ENCODE measurements at regions not wholly inside any gene's neighbourhood (a gene's known extent, or its start where the extent isn't known, plus 50 kb on each side); places are given as distances from the start of the nearest gene placed in this dataset.

- DNase-seq, result no peak
Measured at GRCh38 chr10:121070275-121071070, 219.3 kb downstream of the WDR11 start.

DNA sequence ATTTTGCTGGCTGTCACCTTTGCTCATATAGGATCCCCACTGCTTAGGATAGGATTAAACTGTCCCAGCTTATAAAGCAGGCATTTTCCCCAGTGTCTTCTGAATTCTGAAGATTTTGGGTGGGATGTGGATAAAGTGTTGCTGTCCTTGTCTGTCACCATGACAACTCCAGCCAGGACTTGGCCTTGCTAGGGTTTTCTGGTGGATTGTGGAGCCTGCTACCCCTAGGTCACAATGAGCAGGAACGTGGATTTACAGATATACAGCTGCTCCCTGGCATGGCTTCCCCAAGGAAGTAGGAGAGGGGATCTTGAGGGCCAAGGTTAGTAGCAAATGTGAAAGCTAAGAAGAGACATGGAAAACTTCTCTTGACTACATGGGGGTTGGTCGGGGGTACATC is 220.7 kb downstream of the WDR11 start:
- no peak for DNase-seq

- DNase-seq, result no peak
Measured at GRCh38 chr10:121073728-121074127, 222.6 kb downstream of the WDR11 start.

DNA sequence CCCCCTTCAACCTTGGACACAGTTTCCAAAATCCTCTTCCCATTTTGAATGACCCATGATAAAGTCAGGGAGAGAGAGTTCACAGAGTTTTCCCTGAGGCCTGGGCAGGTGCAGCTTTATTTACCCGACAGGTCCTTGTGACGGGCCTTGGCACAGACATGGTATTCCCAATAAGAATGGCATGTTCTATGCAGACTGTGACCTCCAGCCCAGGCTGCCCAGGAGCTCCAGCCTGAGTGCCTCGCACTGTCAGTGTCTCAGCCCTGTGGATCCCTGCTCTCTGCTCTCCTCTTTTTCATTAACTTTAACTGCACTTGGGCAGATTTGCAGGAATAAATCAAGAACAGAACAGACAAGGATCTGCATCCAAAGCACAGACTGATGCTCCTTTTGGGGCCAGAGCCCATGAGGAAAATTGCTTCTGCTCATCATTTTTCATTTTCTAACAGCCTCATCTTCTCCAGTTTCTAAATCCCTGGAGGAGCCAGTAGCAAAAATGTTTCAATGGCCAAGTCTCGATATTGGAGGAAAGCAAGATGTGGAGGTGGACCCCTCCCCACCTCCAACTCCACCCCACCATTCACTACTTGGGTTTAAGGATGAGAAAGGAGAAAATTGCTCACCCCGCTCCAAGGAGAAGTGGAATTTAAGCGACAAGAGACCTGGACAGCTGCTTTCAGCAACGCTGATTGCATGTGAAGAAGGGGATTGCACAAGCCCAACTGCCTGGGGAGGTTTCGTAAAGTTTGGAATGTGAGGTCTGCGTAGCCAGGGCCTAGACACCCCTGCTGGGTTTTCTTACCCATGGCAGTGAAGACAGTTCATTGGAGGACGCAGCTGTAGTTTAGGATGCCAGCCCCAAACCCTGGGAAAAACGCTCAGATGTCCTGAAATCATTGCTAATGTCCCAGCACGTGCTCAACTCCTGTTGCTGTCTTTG is 225.9 kb downstream of the WDR11 start:
- no peak for DNase-seq

GRCh38 chr10:121078036-121078435 is 226.9 kb downstream of the WDR11 start:
- DNase-seq, result no peak

DNA sequence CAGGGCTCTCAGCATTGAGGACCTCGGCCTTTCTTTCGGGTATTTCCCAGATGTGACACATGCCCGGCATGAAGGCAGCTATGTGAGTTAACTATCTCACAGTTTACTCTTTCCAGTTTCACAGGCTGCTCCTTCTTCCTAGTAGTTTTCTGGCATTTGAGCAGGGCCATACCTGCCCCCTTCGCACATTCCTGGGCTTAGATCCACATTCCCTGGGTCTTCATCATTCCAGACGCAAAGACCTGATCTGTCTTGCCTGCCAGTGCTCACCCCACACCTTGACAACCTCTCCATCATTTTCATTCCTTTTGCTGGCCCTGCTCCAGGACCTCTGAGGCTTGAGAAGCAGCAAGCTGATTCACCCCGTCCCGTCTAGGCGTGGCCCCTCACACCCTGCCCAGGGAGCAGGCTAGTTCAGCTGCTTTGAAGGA is 227.5 kb downstream of the WDR11 start:
- no peak for DNase-seq

DNA sequence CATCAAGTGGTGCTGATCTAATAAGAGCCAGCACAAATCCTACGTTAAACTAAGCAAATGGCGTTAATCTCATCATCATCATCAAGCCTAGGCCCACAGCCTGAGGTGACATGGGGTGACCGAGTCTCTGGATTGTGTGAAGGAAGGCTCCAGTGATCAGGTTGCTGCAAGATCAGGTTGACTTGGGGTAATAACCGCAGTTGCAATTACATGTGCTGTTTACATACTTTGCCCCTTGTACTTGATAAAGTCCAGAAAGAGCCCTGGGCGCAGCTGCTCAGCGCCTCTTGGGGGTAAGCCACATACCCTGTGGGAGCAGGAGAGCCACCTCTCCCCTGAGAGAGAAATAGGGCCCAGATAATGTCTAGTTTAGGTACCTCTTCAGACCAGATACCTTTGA is 228.1 kb downstream of the WDR11 start:
- no peak for DNase-seq

- DNase-seq, result no peak
Measured at GRCh38 chr10:121080281-121080891, 229.2 kb downstream of the WDR11 start.

DNA sequence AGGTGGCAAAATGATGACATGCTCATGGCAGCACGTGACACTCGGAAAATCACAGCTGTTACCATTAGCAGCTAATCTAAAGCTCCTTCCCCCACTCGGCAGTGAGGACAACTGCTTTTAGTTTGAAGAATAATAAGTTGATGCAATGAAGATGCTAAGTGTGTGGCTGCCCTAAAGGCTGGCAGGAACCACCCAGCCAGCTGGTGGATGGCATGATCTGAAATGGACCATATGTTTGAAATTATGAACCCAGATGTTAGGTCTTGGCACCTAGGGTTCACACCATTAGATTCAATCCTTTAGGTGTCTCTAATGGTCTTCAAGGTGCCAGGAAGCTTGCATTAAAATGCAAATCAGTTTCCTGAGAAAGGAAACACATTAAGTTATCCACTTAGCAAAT is 230.1 kb downstream of the WDR11 start:
- no peak for DNase-seq

GRCh38 chr10:121082984-121083383 is 231.8 kb downstream of the WDR11 start:
- DNase-seq, result no peak

- DNase-seq, result peak in 22 of 51 donors; percentile 6 to 78 (median 48)
Measured at GRCh38 chr10:121084016-121084674, 233.0 kb downstream of the WDR11 start.

DNA sequence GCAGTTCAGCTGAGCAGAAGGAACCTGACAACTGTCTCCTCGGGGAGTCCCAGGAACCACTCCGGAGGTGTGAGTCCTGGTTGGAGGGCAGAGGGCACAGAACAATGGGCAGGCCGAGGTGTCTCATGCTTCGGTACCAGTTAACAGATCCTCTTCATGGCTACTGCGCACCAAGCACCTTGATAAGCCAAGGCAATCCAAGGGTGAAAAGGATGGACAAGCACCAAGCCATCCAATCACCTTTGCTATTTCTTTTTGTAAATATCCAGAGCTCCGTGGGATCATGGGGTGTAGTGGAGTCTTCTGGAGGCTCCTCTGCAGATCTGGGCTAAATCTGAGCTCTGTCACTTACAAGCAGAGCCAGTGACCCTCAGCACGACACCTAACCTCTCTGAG is 233.5 kb downstream of the WDR11 start:
- peak in 17 of 51 donors; percentile 13 to 78 (median 52) for DNase-seq

DNA sequence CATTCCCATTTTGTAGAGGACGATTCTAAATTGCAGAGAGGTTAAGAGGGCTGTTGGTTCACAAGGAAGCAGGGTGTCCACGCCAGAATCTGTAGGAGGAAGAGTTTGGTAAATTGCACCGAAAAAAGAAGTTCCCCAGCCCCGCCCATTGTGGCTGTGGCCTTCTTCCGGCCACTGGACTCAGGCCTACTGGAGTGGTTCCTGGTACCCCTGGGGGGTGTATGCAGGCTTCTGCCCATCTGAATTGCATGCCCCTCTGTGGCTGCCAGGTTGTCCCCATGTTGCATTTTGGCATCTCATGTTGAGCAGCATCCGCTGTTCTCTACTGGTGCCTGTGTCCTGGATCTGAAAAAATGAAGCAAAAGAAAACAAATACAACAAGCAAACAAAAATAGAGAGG is 234.2 kb downstream of the WDR11 start:
- DNase-seq, result peak in 14 of 51 donors; percentile 12 to 36 (median 25)

DNA sequence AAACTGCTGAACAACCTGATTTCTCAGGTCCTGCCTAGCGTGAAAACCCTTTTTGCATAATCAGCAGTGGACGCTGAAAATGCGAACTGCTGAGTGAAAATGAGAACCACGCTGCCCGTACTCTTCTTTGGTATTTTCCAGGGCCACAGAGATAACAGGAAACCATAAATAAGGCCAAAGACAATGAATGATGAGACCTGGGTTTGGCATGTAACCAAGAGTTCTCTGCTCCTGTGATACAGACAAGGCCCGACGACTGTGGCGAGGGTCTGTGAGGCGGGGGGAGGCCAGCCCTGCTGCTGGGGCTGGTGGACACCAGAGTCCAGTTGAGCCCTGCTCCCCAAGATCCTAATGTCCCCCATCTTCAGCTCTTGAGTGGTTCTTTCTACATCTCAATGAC is 236.0 kb downstream of the WDR11 start:
- DNase-seq, result no peak

DNA sequence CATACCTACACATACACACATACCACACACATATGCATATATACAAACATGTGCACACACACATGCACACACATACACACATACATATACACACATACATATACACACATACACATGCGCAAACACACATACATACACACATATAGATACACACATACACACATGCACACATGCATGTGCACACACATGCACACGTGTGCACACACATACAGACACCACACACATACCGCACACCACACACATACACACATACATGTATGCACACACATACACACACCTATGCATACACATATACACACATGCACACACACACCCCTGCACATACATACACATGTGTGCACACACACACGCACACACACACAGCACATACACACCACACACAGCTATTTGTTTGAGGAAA is 236.5 kb downstream of the WDR11 start:
- DNase-seq, result no peak

DNA sequence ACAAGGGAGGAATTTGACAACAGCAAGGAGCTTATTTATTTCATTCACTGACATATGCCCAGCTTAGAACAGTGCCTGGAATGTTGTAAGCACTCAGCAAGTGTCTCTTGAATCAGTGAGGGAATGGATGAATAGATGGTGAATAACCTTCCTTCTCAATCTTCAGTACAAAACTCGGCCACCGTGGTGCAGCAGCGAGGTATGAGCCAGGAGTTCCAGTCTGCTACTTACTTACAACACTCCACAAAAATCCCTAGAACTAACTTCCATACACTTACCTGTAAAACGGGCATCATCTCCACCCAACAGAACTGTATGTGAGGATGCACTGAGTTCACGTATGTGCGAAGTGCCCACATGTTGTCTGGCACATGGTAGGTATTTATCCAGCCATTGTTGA is 237.4 kb downstream of the WDR11 start:
- peak in 2 of 51 donors; percentile 8 to 21 for DNase-seq

GRCh38 chr10:121089434-121089833 is 238.3 kb downstream of the WDR11 start:
- DNase-seq, result no peak

DNA sequence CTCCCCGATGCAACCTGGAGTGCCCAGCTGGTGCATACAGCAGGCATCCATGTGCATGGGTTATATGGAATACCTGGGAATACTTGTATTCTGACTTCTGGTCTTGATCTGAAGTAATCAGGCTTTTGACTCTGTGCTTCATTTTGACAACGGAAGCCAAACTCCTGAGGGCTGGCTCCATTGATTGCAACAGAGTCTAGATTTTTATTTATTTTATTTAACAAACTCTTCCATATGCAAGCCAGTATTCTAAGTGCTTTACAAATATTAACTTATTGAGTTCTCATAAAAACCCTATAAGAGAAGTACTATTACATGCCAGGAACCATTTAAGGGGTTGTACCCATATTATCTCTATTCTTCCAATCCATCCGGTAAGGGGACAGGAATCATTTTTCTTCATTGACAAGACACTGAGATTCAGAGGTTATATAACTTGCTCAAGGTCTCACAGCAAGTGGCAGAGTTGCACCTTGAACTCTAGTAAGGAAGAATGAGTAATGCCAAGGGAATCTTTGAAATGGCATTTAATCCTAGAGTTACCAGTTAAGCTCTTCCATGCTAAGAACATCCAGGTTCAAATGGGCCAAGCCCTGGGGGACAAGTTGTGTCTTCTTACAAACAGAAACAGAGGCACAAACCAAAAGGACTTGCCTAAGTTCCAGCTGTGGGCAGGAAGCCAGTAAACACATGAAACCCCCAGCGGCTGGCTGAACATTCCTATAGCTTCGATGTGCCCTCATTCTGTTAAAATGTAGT is 241.0 kb downstream of the WDR11 start:
- DNase-seq, result no peak

DNA sequence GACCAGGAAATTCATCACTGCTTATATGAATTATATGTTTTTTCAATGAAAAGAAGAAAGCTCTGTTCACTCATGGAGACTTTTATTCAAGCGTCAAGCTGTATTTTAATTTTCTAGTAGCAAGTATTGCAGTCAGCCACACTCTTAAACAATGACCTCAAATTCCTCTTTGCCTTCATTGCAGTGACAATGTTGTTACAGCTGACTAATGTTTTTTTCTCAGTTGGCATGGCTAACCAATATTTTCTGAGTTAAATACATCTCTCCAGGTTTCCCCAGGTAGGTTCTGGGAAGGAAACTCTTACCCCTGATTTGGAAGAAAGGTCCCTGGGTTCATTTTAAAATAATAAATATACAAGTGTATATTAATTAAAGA is 241.5 kb downstream of the WDR11 start:
- DNase-seq, result no peak

- no peak for DNase-seq
Measured at GRCh38 chr10:121096617-121097431, 245.7 kb downstream of the WDR11 start.
